ENCODE measurements at regions not wholly inside any gene's neighbourhood (a gene's known extent, or its start where the extent isn't known, plus 50 kb on each side); places are given as distances from the start of the nearest gene placed in this dataset.

DNA sequence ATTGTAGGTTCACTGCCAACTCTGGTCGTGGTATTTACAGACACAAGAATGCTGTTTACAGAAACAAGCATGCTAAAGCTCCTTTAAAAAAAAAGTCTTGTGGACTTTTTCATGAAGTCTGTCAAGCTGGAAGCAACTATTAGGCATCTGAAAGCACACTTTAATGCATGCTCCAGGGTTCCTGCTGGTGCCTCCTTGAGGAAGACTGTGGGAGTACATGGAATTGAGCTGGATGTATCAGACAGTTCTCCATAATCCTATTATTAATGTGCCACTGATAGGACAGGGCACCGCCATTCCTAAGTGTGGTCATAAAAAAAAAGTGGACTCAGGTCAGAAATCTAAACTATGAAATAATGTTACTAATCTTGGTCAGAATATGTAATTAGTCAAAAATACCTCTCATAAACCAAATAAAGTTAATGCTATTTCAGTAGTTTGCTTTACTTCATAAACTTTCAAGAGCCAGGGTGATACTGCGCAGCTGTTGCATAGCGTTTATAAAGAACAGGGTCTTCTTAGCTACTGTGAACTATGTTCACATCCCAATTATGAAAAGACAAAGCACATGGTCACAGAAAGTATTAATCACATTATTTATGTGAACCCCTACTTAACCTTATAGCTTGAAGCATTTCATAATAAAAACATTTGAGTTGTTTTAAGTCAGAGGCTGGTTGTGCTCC is 390.8 kb upstream of the PTGER4 start:
- no peak for DNase-seq
- intact Hi-C loops (cut with DNase I; ENCODE audit: low total_unique reads) = no loop called here
- Histone ChIP-seq H3K27me3 (no peaks in the 10 kb centered on the region), H3K4me3 (no peak overlapping the region), H3K4me1 (no peaks in the 10 kb centered on the region), H3K9me3 (no peaks in the 10 kb centered on the region), H3K27ac (no peak overlapping the region), H3K36me3 (no peaks in the 10 kb centered on the region)
- WGBS, 2 donors (ENCODE audit: low coverage in 1 of 2) = 48 to 68% methylated on average over 4 of the region's 4 CpGs
- TF ChIP-seq EP300 (IDR thresholded peaks at IDR 0.05; ENCODE audit: low read depth) = no peak
- TF ChIP-seq, protein P1, sequence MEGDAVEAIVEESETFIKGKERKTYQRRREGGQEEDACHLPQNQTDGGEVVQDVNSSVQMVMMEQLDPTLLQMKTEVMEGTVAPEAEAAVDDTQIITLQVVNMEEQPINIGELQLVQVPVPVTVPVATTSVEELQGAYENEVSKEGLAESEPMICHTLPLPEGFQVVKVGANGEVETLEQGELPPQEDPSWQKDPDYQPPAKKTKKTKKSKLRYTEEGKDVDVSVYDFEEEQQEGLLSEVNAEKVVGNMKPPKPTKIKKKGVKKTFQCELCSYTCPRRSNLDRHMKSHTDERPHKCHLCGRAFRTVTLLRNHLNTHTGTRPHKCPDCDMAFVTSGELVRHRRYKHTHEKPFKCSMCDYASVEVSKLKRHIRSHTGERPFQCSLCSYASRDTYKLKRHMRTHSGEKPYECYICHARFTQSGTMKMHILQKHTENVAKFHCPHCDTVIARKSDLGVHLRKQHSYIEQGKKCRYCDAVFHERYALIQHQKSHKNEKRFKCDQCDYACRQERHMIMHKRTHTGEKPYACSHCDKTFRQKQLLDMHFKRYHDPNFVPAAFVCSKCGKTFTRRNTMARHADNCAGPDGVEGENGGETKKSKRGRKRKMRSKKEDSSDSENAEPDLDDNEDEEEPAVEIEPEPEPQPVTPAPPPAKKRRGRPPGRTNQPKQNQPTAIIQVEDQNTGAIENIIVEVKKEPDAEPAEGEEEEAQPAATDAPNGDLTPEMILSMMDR (IDR thresholded peaks at IDR 0.05) = no peak
- TF ChIP-seq POLR2AphosphoS5 (IDR thresholded peaks at IDR 0.05) = no peak
- in situ Hi-C loops (cut with MboI; ENCODE audit: low pct_ligation_motif_present in 1 of 4, low pct_unique_long_range_greater_than_20kb in 1 of 4, low sequenced_read_pairs in 3 of 4) = no loop called here

DNA sequence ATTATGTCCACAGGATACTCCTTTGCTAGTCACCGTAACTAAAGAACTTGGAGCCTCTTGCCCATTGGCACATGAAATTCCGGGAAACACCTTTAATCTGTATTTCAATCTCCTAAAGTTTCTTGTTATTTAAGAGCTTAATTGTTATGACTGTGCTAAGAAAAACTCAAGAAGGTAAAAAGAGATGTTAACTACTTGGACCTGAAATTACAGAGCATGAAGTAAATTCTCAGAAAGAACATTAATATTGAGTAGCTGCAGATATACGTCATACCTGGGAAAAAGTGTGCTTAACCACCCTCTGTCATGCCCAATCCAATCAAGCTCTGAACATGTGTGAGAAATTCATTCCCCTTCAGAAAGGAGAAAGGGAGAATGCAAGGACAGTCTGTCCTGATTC is 394.9 kb upstream of the PTGER4 start:
- TF ChIP-seq POLR2A (IDR thresholded peaks at IDR 0.05) (no peak), EP300 (IDR thresholded peaks at IDR 0.05; ENCODE audit: low read depth) (no peak), POLR2AphosphoS5 (IDR thresholded peaks at IDR 0.05) (no peak)
- TF ChIP-seq, protein P1 (IDR thresholded peaks at IDR 0.05) = no peak
- in situ Hi-C loops (cut with MboI; ENCODE audit: low pct_ligation_motif_present in 1 of 4, low pct_unique_long_range_greater_than_20kb in 1 of 4, low sequenced_read_pairs in 3 of 4) (no loop called here), intact Hi-C loops (cut with DNase I; ENCODE audit: low total_unique reads) (no loop called here)
- no peak overlapping the region for H3K4me3 ChIP-seq
- no peak overlapping the region for H3K27ac ChIP-seq
- no peaks in the 10 kb centered on the region for H3K27me3 ChIP-seq
- H3K9me3 ChIP-seq = no peaks in the 10 kb centered on the region
- no peaks in the 10 kb centered on the region for H3K36me3 ChIP-seq
- no peak for DNase-seq
- 59 to 97% methylated on average over 3 of the region's 3 CpGs for WGBS, 2 donors (ENCODE audit: low coverage in 1 of 2)
- no peaks in the 10 kb centered on the region for H3K4me1 ChIP-seq

DNA sequence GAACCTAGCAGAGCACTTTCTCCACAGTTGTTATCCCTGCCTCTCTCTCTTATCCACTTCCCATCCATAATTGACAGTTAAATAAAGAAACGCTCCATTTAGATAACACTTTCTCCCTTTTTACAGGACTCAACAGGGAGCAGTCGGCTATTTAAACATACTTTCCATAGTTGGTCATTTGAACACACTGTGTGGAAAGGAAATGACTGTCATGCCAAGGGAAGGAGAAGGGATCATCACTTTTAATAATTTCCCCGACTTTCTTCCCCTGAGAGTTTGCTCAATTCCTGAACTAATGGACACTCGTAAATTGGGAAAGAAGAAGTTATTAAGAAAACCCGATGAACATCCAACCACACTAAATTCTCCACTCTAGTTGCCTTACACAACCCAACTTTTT is 400.8 kb upstream of the PTGER4 start:
- no peak for TF ChIP-seq POLR2AphosphoS5 (IDR thresholded peaks at IDR 0.05)
- TF ChIP-seq, protein P1 (IDR thresholded peaks at IDR 0.05) = no peak
- TF ChIP-seq EP300 (IDR thresholded peaks at IDR 0.05; ENCODE audit: low read depth) = no peak
- TF ChIP-seq POLR2A (IDR thresholded peaks at IDR 0.05) = no peak
- Histone ChIP-seq H3K36me3 (no peaks in the 10 kb centered on the region), H3K4me1 (no peaks in the 10 kb centered on the region), H3K27ac (no peak overlapping the region), H3K27me3 (no peaks in the 10 kb centered on the region), H3K4me3 (no peak overlapping the region), H3K9me3 (no peaks in the 10 kb centered on the region)
- in situ Hi-C loops (cut with MboI; ENCODE audit: low pct_ligation_motif_present in 1 of 4, low pct_unique_long_range_greater_than_20kb in 1 of 4, low sequenced_read_pairs in 3 of 4) = no loop called here
- no peak for DNase-seq
- intact Hi-C loops (cut with DNase I; ENCODE audit: low total_unique reads) = no loop called here
- 61 to 86% methylated on average over 5 of the region's 5 CpGs for WGBS, 2 donors (ENCODE audit: low coverage in 1 of 2)

DNA sequence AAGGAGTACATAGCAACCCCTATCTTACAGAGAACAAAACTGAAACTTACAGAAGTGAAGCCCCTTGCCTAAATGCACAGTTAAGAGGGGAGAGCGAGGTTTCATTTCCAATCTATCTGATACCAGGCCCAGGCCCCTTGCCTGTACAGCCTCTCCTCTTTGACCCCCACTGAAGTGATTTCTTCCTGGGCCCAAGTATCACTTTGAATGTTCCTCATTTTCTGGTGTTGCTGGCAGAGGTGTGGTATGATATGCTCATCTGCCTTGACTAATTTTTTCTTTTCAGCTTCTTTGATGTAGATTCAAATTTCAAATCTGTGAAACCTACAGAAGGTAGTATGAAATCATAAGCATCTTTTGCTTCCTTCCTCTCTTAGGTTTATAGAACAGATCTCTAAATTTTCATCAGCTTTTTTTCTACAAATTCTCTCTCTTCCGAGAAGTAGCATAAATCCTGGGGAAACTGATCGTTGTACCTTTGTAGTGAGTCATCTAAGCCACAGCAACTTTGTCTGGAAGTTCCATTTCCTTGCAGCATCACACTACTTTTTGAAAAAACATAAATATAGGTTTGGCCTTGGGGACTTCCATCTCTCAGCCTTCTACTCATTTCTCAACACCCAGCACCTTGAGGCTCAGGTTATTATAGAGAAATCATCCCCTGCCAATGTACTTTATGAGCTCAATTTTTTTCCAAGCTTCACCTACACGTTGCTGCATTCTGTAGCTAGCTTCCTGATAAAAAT is 402.4 kb upstream of the PTGER4 start:
- in situ Hi-C loops (cut with MboI; ENCODE audit: low pct_ligation_motif_present in 1 of 4, low pct_unique_long_range_greater_than_20kb in 1 of 4, low sequenced_read_pairs in 3 of 4) = no loop called here
- DNase-seq = no peak
- Histone ChIP-seq H3K4me3 (no peak overlapping the region), H3K4me1 (no peaks in the 10 kb centered on the region), H3K9me3 (no peaks in the 10 kb centered on the region), H3K27me3 (no peaks in the 10 kb centered on the region), H3K36me3 (no peaks in the 10 kb centered on the region), H3K27ac (no peak overlapping the region)
- intact Hi-C loops (cut with DNase I; ENCODE audit: low total_unique reads) = no loop called here
- TF ChIP-seq POLR2A (IDR thresholded peaks at IDR 0.05) = no peak
- no peak for TF ChIP-seq POLR2AphosphoS5 (IDR thresholded peaks at IDR 0.05)
- TF ChIP-seq EP300 (IDR thresholded peaks at IDR 0.05; ENCODE audit: low read depth) = no peak
- TF ChIP-seq, protein P1 (IDR thresholded peaks at IDR 0.05) = no peak
- 70 to 75% methylated on average over 3 to 4 of the region's 4 CpGs for WGBS, 2 donors (ENCODE audit: low coverage in 1 of 2)

Data from transverse colon (tissue), 4 donors.